Peyer's patch (tissue), 4 donors: ENCODE measurements at regions not wholly inside any gene's neighbourhood (a gene's known extent, or its start where the extent isn't known, plus 50 kb on each side); places are given as distances from the start of the nearest gene placed in this dataset.

Source experiments
- CTCF ChIP-seq, 6 experiments: fragments of 450-650 bp in 4 of 6; fragments of 200-600 bp in 2 of 6; sonication (generic) in 1 of 6; IDR thresholded peaks; one replicate each; pipeline ENCODE4 v1.5.1; 2017 to 2019; ENCODE audit warnings: antibody characterized with exemption in 6 of 6, mild to moderate bottlenecking in 3 of 6, moderate library complexity in 1 of 6
- POLR2A ChIP-seq, 2 donors: fragments of 450-650 bp; IDR thresholded peaks; one replicate each; pipeline ENCODE4 v1.5.1; 2017; ENCODE audit warnings: antibody characterized with exemption in 2 of 2, mild to moderate bottlenecking in 2 of 2, moderate library complexity in 2 of 2

DNA sequence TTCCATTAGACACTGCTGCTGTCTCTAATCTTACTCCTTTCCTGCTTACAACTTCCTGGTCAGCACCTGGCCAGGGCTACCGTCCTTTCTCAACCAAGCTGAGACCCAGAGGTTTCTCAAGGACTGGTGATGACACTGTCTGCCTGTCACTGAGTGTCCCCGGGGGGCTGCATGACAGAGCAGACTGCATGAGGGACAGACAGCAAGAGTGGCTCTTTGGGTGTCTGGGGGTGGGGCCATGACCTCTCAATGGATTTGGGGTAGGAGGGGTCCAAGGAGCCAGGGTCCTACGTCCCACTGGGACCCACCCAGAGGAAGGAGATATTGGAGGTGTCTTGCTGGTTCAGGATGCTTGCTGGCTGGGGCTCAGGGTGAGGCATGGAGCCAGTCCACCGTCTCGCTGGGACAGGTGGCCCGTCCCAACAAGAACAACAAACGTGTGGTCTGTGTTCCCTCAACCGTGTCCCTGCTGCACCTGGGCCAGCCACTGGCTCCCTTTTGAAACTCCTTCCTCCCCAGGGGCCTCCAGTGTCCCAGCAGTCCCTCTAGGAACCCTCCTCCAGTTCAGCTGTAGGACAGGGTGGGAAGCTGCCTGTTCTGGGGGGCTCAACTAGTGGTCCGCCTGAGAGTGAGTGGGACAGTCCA is 344.6 kb upstream of the AJAP1 start:
- TF ChIP-seq POLR2A (IDR thresholded peaks at IDR 0.05): no peak
- TF ChIP-seq CTCF (IDR thresholded peaks at IDR 0.05): no peak
